ENCODE measurements at regions not wholly inside any gene's neighbourhood (a gene's known extent, or its start where the extent isn't known, plus 50 kb on each side); places are given as distances from the start of the nearest gene placed in this dataset.

DNA sequence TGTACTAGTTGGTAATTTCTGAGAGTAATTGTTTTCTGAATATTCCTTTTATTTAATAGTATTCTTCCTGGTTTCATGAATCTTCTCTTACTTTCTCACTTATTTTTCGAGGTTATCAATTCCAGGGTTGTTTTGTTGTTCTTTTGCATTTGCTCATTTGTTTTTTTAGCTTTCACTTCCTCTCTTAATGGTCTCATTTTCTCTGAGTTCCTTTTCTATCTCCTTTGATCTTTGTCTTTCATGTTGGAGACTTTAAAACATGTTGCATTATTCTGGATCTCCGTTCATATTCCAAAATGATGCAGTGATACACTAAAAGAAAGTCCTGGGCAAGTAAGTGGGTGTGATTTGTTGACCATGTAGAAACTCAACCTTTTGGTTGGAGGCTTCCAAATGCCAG is 345.3 kb upstream of the SLC35B3 start:
- no peak for DNase-seq (ENCODE audit: low read depth, low spot score)

DNA sequence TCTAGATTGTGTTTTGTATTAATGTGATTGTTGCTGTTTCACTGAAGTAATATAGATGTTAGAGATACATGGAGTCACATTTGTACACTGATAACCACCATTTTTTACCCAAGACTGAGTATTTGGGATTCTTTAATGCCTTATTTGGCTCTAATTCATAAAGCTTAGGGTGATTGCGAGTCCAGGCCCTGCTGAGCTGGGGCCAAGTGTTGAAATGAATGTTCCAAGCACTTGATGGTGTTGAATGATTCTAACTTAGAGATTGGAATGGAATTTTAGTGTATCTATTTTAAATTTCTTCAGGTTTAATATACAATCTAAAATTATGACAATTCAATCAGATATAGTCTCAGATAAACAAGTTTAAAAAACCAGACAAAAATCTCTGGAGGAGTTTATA is 329.4 kb upstream of the SLC35B3 start:
- DNase-seq (ENCODE audit: low read depth, low spot score), result no peak

DNA sequence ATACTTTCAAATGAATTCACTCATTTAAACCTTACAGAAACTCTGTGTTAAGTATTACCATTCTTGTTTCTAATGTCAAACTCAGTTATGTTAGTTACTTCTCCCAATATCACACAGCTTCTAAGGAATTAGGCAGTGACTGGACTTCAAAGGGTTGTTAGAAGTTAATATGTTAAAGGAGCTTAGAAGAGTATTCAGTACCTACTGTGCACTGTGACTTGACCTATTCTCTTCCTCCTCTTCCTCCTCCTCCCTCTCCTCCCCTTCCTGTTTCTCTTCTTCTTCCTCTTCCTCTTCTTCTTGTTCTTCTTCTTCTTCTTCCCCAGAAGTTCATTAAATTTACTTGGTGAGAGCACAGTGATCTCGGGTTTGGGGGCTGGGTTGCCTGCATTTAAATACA is 325.6 kb upstream of the SLC35B3 start:
- DNase-seq (ENCODE audit: low read depth, low spot score), result no peak

DNA sequence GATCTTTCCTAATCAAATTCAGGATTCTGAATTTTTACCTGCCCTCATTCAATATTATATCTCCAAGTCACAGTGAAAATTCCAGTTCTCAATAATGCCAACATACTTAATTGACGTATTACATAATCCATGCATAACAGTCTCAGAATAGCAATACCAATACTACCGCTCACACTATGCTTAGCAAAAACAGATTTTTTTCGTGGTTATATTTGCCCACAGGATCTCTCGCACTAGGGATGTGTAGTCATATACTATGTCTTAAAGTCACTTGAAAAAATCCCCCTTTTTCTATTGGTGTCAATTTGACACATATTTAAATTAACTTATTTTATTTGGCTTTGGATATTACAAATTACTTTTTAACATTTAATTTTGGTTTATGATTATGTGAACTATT is 323.1 kb upstream of the SLC35B3 start:
- DNase-seq (ENCODE audit: low read depth, low spot score), result no peak

DNA sequence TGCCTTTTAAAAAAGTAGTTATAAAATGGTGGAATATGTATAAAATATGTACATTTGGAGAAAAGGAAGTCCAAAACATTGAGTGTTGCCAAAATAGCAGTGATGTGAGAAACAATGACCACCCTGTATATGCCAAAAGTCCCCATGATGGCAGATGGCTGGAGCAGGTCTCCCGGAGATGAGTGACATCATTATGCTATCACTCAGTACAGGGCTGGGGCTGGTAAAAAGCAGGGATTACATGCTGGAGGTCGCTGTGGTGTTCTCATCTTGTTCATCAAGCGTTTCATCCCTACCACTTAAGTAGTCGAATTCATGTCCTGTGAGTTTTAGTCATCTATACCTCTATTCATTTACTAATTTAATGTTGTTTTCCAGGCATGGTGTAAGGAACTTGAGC is 315.3 kb upstream of the SLC35B3 start:
- DNase-seq (ENCODE audit: low read depth, low spot score), result no peak

DNA sequence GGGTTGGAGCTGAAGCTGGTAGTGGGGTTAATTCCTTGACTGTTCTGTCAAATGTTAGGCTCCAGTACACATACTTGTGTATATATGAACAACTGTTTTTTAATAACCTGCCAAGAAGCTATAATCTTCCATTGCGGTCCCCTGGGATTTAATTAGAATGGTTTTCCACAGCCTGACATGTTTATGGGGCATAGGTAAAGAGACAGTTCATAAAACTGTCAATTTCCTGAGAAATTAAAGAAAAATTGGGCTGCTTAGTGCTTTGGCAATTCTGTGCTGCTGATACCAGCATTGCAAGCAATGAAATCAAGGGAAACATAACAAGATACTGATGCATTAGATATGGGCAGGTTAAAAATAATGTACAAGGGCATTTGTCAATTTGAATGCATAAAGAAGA is 314.1 kb upstream of the SLC35B3 start:
- no peak for DNase-seq (ENCODE audit: low read depth, low spot score)

DNA sequence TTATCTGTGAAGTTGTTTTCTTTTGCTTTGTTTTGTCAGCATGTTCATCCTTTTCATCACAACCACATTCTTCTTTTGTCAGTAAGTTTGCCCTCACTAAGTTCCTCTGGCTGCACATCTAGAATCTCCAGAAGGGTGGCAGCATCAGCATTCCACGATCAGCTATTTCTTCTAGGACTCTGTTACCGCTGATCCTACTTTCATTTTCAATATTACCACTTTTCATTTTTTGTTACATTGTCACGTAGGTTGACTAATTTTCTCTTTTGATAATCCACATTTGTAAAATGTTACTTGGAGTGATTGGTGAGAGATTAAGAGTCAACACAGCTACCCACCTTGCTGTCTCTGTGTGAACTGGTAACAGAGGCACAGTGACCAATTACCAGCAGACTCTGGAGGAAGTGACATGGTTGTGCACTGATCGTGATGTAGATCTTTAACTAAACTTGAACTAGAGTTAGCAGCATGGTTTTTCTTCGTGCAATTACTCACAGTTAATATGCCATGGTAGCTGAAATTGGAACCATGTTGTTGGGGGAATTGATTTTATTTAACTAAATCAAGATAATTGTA is 307.9 kb upstream of the SLC35B3 start:
- no peak for DNase-seq (ENCODE audit: low read depth, low spot score)

DNA sequence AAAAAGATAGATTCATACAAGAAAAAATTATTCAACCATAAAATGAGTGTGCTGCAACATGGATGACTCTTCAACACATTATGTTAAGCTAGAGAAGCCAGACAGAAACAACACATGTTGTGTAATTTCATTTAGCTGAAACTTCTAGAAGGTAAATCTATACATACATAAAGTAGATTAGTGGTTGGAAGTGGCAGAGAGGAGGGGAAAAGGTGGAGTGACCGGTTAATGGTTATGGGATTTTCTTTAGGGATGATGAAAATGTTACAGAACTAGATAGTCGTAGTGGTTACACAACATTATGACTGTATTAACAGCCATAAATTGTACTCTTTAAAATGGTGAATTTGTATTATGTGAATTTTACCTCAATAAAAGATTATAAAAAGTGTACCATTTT is 304.1 kb upstream of the SLC35B3 start:
- DNase-seq (ENCODE audit: low read depth, low spot score), result no peak

DNA sequence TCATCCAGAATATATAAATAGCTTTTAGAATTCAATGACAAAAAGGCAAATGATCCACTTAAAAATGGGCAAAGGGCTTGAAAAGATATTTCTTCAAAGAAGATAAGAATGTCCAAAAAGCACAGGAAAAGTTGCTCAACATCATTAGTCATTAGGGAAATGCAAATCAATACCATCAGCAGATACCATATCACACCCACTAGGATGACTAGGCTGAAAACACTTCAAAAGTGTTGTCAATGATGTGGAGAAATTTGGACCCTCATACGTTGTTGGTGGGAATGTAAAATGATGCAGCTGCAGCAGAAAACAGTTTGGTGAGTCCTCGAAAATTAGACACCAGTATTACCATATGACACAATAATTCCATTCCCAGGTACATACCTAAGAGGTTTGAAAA is 303.6 kb upstream of the SLC35B3 start:
- DNase-seq (ENCODE audit: low read depth, low spot score), result no peak

DNA sequence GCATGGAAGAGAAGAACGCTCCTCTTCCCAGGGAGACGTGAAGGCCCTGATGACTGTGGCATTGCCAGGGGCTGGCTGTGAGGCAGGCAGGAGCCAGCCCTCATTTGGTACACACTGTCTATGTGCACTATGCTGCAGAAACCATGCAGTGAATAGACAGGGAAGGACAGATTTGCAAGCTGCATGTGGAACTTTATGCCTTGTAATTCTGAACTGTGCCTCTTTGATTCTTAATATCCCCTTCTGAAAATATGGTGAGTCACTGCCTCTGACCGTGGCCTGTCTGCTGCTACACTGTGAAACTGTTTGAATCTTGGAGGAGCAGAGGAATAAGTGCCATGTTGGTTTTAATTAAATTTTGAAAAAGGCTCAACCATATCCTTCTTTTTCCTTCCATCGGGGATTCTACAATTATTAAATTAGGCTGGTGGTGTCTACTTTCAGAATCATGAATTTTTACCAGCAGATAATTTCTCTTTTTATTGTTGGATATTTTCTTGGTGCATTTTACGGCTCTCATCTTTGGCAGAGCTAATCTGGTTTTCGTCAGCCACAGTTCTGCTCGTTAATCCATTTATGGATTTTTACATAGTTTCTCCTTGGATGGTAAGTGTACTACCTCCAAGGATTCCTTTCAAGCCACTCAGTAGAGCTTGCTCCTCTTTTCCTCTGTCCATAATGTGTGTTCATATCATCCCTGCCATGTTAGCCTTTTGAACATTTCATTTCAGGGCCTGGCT is 301.0 kb upstream of the SLC35B3 start:
- DNase-seq (ENCODE audit: low read depth, low spot score), result no peak

DNA sequence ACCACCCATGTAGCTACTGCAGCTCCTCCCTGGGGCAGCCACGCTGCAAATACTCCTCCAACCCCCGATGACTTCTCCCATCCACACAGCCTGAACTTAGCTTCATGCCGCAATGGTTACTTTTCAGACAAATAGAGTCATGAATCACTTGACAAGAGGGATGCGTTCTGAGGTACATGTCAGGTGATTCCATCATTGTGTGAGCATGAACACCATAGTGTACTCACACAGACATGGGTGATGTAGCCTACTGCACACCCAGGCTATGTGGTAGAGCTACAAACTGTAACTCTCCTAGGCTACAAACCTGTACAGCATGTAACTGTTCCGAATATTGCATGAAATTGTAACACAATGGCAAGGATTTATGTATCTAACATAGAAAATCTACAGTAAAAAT is 298.5 kb upstream of the SLC35B3 start:
- no peak for DNase-seq (ENCODE audit: low read depth, low spot score)

DNA sequence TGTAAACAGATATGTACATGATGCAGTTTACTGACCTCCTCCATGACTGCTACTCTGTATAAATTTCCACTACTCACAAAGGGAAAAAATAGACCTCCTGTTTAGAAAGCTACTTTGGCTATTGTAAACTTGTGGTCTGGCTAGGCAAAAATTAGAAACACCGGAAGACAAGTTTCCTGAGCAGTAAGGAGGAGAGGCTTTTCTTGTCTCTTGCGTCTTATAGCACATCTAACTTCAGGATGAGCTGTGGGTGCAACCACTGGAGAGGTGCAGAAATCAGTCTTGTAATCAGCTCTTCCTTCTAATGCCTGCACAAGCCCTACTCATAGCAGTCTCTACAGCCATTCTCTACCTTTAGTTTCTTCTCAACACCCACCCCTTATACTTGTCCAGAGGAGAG is 296.5 kb upstream of the SLC35B3 start:
- DNase-seq (ENCODE audit: low read depth, low spot score), result no peak

DNA sequence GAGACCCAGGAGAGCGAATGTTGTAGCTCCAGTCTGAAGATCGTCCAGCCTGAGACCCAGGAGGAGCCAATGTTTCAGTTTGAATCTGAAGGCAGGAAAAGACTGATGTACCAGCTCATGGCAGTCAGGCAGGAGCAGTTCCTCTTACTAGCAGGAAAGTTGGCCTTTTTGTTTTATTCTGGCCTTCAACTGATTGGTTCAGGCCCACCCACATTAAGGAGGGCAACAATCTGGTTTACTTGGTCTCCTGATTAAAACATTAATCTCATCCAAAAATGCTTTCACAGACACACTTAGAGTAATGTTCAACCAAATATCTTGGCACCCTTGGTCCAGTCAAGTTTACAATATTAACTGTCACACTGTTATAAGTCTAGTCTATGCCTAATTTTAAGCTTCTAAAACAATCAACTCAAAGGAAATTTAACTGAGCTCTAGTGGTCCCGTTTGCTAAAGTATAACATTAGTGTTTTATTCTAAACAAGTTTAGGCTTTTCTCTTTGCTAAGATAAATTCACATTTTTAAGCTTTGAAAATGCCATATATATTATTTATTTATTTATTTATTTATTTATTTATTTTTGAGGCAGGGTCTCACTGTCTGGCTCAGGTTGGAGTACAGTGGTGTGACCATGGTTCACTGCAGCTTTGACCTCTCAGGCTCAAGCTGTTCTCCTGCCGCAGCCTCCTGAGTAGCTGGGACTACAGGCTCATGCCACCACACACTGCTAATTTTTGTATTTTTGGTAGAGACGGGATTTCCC is 275.5 kb upstream of the SLC35B3 start:
- DNase-seq (ENCODE audit: low read depth, low spot score), result no peak

DNA sequence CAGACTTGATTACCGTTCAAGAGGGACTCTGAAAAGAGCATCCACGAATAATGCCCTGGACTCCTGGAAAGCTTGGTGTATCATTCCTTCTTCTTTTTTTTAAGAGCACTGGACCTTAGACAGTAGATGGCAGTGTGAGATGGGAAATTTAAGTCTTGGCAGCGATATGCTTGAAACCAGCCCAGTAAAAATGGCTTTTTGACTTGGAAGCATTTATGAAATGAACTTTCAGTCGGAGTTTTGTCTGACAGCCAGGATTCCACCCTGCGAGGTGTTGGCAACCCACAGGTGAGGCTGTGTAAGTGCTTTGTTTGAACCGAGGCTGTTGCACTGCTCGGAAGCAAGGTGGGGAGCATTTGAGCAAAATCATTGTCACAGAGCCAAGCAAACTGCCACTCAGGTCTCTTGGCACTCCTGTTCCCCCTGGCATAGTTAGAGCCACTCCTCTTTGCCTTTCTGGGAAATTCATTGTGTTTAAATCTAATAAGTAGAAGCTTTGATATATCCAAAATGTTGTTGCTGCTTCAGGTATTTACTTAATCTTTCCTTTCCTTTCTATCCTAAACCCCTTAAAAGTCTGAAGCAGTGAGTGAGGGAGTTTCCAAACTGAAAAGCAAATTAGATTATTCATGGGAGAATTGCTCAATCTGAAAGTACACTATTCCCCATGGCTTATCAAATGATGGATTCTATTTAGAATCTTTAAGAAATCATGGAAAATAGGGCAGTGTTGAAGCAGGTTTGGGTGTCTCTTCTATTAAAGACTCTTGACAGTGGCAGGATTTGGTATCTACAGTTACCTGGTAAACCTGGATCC is 272.8 kb upstream of the SLC35B3 start:
- no peak for DNase-seq (ENCODE audit: low read depth, low spot score)

DNA sequence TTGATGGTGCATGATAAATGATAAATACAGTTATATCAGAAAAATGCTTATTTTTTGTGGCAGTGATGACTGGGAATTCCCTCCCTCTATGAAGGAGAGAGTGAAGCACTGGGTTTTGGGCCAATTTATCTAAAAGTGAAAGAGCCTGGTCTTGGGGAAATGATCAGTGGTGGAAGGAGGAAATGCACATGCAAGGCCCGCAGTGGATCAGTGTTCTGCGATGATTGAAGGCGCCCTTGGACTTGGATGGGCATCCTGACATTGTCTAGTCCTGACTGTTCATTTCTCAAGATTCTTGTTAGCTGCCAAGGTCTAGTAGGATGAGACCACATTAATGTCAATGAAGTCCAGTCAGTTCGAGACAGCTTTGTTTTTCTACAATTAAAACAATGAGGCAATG is 272.0 kb upstream of the SLC35B3 start:
- no peak for DNase-seq (ENCODE audit: low read depth, low spot score)

DNA sequence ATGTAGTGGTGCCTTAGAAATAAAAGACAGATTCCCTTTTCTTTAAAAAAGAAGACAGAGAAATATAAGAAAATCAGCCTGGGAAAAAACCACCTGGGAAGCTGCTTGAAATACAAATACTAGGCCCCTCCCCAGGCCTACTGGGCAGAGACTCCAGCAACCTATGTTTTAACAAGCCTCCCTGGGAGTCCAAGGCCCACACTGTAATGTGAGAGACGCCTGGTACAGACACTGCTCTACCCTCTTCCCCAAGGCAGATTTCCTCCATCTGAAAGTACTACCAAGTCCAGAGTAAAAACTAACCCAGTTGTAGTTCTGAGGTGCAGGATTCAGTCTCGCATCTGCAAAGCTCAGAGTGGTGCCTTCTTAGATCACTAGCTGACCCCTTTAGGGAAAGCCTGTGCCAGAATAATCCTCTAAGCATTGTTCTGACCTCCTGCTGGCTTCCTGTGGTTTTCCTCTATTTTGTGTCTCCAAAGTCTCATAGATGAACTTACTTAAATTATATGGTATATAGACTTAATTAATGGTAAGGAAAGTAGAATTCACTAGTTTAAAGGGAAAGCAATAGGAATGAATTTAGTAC is 270.2 kb upstream of the SLC35B3 start:
- DNase-seq (ENCODE audit: low read depth, low spot score), result no peak

DNA sequence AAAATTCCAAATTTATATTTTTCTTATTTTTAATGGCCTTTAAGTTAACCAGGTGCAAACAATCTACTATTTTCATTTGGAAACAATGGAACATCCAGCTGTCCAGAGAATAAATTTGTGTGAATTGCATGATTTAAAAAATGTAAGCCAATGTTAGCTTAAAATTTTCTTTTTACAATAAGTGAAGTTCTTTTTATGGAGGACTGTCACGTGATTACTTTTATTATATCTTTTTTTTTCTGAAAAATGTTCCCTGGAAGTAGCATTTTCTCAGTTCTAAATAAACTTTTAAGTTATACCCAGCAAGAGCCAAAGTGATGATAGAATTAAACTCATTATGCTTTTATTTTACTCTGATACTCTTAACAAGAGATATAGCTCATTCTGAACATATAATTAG is 267.7 kb upstream of the SLC35B3 start:
- DNase-seq (ENCODE audit: low read depth, low spot score), result no peak

DNA sequence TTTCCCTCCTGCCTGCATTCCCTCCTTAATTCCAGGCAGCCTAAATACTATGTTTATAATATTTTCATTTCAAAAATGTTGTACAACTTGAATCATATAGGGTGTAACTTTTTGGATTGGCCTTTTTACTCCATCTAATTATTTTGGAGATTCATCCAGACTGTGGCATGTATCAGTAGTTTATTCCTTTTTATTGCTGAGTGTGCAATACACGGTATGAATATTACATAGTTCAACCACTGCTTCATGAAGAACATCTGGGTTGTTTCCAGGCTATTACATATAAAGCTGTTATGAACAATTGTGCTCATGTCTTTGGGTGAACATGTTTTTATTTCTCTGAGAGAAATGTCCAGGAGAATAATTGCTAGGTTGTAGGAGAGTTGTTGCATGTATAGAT is 253.5 kb upstream of the SLC35B3 start:
- no peak for DNase-seq (ENCODE audit: low read depth, low spot score)

DNA sequence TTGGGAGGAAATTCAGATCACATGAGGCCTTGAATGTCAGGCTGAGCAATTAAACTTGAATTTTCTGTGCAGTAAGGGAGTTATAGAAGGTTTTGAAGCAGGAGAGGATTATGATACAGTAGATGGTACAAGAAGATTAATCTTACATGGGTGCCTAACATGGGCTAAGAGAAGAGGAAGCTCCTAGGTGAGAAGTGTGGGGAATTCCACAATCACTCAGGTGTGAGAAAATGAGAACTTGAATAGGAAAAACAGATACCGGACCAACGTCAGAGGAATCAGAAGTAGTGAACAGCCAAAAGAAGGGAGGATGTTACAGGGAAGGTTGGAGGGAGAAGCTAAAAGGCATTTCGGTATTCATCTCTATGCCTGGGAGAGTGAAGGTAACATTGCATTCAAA is 250.7 kb upstream of the SLC35B3 start:
- DNase-seq (ENCODE audit: low read depth, low spot score), result no peak

DNA sequence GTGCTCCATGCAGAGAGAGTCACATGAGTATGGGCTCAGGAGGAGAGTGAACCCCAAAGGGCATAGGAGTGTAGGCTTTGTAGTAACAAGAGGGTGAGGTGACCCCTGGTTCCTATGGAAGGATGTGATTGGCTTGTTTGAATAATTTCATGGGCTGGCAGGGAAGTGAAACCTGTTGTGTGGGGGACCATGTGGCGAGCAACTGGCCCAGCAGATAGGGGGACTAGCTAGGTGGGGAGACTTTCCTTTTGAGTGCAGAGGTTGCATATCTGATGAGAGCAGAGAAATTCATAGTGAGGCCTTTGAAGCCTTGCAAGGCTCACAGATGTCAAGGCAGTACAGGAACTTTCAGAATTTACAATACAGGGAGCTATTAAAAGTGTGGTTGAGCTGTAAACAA is 247.9 kb upstream of the SLC35B3 start:
- no peak for DNase-seq (ENCODE audit: low read depth, low spot score)

DNA sequence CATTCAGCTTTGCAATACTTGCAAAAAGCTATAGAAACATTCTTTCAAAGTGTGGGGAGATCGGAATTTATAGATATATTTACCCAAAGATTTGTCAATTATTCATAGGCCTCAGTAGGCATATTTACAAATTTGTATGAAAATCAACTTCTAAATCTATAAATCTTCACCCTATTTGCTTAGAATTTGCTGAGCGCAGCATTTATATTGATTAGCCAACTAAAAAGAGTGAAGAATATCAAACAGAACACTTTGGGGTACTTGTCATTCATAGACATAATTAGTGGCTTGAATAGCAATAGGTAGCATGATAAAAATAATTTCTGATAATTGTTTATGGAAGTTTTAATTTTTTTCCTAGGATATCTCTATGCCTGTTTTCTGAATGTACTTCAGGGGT is 244.5 kb upstream of the SLC35B3 start:
- DNase-seq (ENCODE audit: low read depth, low spot score), result no peak

DNA sequence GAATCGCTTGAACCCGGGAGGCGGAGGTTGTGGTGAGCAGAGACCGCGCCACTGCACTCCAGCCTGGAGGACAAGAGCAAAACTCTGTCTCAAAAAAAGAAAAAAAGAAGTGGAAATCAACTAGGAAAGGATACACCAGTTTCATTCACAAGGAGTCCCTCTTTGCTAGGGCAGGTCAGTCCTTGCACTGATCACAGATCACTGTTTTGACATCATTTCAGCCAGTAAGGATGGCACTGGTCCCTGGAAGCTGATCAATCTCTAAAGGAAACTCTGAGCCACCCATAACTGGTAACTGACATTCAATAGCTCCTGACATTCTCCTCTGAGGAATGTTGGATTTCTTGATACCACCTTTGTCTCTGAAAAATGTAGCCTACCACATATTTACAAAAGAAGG is 243.1 kb upstream of the SLC35B3 start:
- DNase-seq (ENCODE audit: low read depth, low spot score), result no peak
